ENCODE measurements at regions not wholly inside any gene's neighbourhood (a gene's known extent, or its start where the extent isn't known, plus 50 kb on each side); places are given as distances from the start of the nearest gene placed in this dataset.

DNA sequence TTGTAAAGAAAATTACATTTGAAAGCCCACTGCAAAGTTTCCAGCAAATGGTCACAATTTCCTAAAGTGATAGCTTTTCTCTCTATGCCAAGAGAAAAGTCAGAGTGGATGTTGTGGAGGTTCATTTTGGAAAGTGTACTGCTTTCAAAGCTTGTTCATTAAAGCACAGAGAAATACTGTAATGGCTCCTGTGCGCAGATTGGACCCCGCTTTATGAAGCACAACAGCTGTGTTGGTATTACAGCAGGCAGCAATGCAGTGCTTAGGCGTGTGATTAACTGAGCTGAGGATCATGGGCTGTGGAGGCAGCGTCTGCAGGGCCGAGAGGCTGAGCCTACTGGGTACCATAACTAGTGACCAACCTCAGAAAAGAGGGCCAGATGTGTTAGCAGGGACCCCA, 478.4 kb upstream of the CFAP20DC start:
- Mint-ChIP-seq H3K27me3 (no peaks in the 10 kb centered on the region), H3K9me3 (no peaks in the 10 kb centered on the region), H3K4me1 (no peaks in the 10 kb centered on the region), H3K4me3 (no peak overlapping the region), H3K36me3 (no peaks in the 10 kb centered on the region), H3K27ac (no peak overlapping the region)
- no peak overlapping the region for H3K27ac ChIP-seq (ENCODE audit: low read length)
- no peak overlapping the region for H3K4me3 ChIP-seq (ENCODE audit: control insufficient read depth in 1 of 2, extremely low read depth in 1 of 2, low read length in 1 of 2)
- no peaks in the 10 kb centered on the region for H3K4me1 ChIP-seq (ENCODE audit: control insufficient read depth in 1 of 2, extremely low read depth in 1 of 2, insufficient read depth in 2 of 2, low read length in 2 of 2)
- no peaks in the 10 kb centered on the region for H3K9me3 ChIP-seq
- POLR2A ChIA-PET, result no interaction called here
- H3K27me3 ChIP-seq (replicated peaks in 1 of 2; ENCODE audit: control insufficient read depth in 2 of 2, extremely low read depth in 1 of 2, insufficient read depth in 2 of 2, low read length in 1 of 2), result no peaks in the 10 kb centered on the region
- H3K36me3 ChIP-seq (ENCODE audit: control insufficient read depth in 2 of 2, extremely low read depth in 1 of 2, insufficient read depth in 1 of 2, low read length in 1 of 2), result no peaks in the 10 kb centered on the region
- ATAC-seq (replicated peaks in 1 of 4) (no peak), DNase-seq (no peak)
- WGBS (ENCODE audit: insufficient coverage), result 100% methylated on average over 3 of the region's 5 CpGs
- CTCF ChIA-PET, result no interaction called here

DNA sequence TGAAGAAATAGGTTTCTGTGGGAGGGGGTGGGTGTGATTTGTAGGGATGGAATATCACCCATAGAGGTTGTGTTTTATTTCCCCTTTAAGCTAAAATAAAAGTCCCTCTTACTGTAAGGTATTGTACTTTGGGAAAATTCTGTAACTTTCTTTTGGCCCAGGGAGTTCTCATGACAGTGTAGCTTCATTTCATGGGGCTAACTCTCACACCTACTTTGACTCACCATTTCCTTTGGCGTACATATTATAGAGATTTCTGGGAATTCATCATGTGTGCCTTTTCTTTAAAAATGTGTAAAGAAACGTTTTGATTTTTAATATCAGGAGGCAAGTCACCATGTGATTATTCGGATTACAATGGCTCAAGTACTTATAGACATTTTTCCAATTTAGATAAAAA, 477.7 kb upstream of the CFAP20DC start:
- Histone ChIP-seq H3K4me1 (ENCODE audit: control insufficient read depth in 1 of 2, extremely low read depth in 1 of 2, insufficient read depth in 2 of 2, low read length in 2 of 2) (no peaks in the 10 kb centered on the region), H3K27me3 (replicated peaks in 1 of 2; ENCODE audit: control insufficient read depth in 2 of 2, extremely low read depth in 1 of 2, insufficient read depth in 2 of 2, low read length in 1 of 2) (no peaks in the 10 kb centered on the region), H3K36me3 (ENCODE audit: control insufficient read depth in 2 of 2, extremely low read depth in 1 of 2, insufficient read depth in 1 of 2, low read length in 1 of 2) (no peaks in the 10 kb centered on the region), H3K27ac (ENCODE audit: low read length) (no peak overlapping the region), H3K9me3 (no peaks in the 10 kb centered on the region), H3K4me3 (ENCODE audit: control insufficient read depth in 1 of 2, extremely low read depth in 1 of 2, low read length in 1 of 2) (no peak overlapping the region)
- no peak for ATAC-seq (replicated peaks in 1 of 4)
- H3K4me1 Mint-ChIP-seq, result no peaks in the 10 kb centered on the region
- WGBS (ENCODE audit: insufficient coverage), result no CpG with 5 or more reads among the region's 3 CpGs
- H3K36me3 Mint-ChIP-seq, result no peaks in the 10 kb centered on the region
- no peak overlapping the region for H3K4me3 Mint-ChIP-seq
- ChIA-PET POLR2A (interaction anchor here in 1 of 2 donors (0.5 kb wide), 1 partner anchor 228 kb away, joined by 6 read pairs; no protein-coding TSS in a partner anchor), CTCF (interaction anchor here in 1 of 2 donors (0.7 kb wide), 1 partner anchor 1473 kb away, joined by 6 read pairs; no protein-coding TSS in a partner anchor)
- H3K27ac Mint-ChIP-seq, result no peak overlapping the region
- DNase-seq, result no peak
- H3K9me3 Mint-ChIP-seq, result no peaks in the 10 kb centered on the region
- H3K27me3 Mint-ChIP-seq, result no peaks in the 10 kb centered on the region

DNA sequence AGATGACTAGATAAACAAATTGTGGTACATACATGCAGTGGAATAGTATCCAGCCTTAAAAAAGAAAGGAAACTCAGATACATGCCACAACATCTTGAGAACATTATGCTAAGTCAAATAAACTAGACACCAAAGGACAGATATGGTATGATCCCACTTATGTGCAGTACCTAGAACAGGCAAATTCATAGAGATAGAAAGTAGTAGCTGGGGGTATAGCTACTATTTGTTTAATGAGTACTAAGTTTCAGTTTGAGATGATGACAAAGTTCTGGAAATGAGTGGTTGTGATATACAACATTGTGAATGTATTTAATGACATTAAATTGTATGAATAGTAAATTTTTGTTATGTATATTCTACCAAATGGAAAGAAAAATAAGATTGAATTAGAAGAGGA, 477.2 kb upstream of the CFAP20DC start:
- no peaks in the 10 kb centered on the region for H3K27me3 ChIP-seq (replicated peaks in 1 of 2; ENCODE audit: control insufficient read depth in 2 of 2, extremely low read depth in 1 of 2, insufficient read depth in 2 of 2, low read length in 1 of 2)
- H3K36me3 ChIP-seq (ENCODE audit: control insufficient read depth in 2 of 2, extremely low read depth in 1 of 2, insufficient read depth in 1 of 2, low read length in 1 of 2), result no peaks in the 10 kb centered on the region
- no peaks in the 10 kb centered on the region for H3K4me1 ChIP-seq (ENCODE audit: control insufficient read depth in 1 of 2, extremely low read depth in 1 of 2, insufficient read depth in 2 of 2, low read length in 2 of 2)
- ATAC-seq (replicated peaks in 1 of 4), result no peak
- no peaks in the 10 kb centered on the region for H3K4me1 Mint-ChIP-seq
- no peak overlapping the region for H3K4me3 ChIP-seq (ENCODE audit: control insufficient read depth in 1 of 2, extremely low read depth in 1 of 2, low read length in 1 of 2)
- no peak overlapping the region for H3K27ac Mint-ChIP-seq
- POLR2A ChIA-PET, result interaction anchor here in 1 of 2 donors (0.5 kb wide), 1 partner anchor 228 kb away, joined by 6 read pairs; no protein-coding TSS in a partner anchor
- H3K27me3 Mint-ChIP-seq, result no peaks in the 10 kb centered on the region
- no peaks in the 10 kb centered on the region for H3K9me3 ChIP-seq
- no peaks in the 10 kb centered on the region for H3K36me3 Mint-ChIP-seq
- H3K9me3 Mint-ChIP-seq, result no peaks in the 10 kb centered on the region
- H3K4me3 Mint-ChIP-seq, result no peak overlapping the region
- DNase-seq, result no peak
- CTCF ChIA-PET, result interaction anchor here in 1 of 2 donors (0.5 to 0.7 kb wide), 2 partner anchors 995 to 1473 kb away, joined by 4 to 6 read pairs; no protein-coding TSS in a partner anchor
- no peak overlapping the region for H3K27ac ChIP-seq (ENCODE audit: low read length)

DNA sequence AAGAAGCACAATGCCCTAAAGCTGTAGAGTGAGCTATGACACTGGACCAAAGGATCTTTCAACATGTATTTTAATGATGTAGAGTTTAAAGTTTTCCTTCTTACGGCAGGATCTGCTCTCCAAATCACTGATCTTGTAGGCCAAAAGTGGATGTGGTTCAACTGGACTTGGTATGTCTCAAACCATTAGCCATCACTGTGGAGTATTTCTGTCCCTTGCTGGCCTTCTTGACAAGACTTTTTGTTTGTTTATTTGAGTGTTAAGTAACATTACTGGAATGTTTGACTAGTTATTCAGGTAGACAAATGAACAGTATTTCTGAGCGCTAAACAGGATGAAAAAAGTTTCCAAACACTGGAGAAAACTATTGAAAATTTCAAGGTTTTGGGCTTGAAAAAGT, 472.7 kb upstream of the CFAP20DC start:
- Mint-ChIP-seq H3K36me3 (no peaks in the 10 kb centered on the region), H3K4me3 (no peak overlapping the region), H3K27me3 (no peaks in the 10 kb centered on the region), H3K27ac (no peak overlapping the region), H3K4me1 (peaks cover 0 to 3% (median 0%) of the 10 kb centered on the region in 3 donors), H3K9me3 (no peaks in the 10 kb centered on the region)
- no peaks in the 10 kb centered on the region for H3K36me3 ChIP-seq (ENCODE audit: control insufficient read depth in 2 of 2, extremely low read depth in 1 of 2, insufficient read depth in 1 of 2, low read length in 1 of 2)
- POLR2A ChIA-PET, result interaction anchor here in 1 of 2 donors (0.6 kb wide), 1 partner anchor 503 kb away, joined by 4 read pairs; no protein-coding TSS in a partner anchor
- CTCF ChIA-PET, result interaction anchor here in 1 of 2 donors (0.5 kb wide), 1 partner anchor 19 kb away, joined by 3 read pairs; no protein-coding TSS in a partner anchor
- H3K27me3 ChIP-seq (replicated peaks in 1 of 2; ENCODE audit: control insufficient read depth in 2 of 2, extremely low read depth in 1 of 2, insufficient read depth in 2 of 2, low read length in 1 of 2), result no peaks in the 10 kb centered on the region
- no peaks in the 10 kb centered on the region for H3K9me3 ChIP-seq
- peaks cover 0 to under 1% of the 10 kb centered on the region in 2 experiments for H3K4me1 ChIP-seq (ENCODE audit: control insufficient read depth in 1 of 2, extremely low read depth in 1 of 2, insufficient read depth in 2 of 2, low read length in 2 of 2)
- DNase-seq (no peak), ATAC-seq (replicated peaks in 1 of 4) (no peak)
- 100% methylated on average over 1 of the region's 2 CpGs for WGBS (ENCODE audit: insufficient coverage)
- H3K27ac ChIP-seq (ENCODE audit: low read length), result no peak overlapping the region
- no peak overlapping the region for H3K4me3 ChIP-seq (ENCODE audit: control insufficient read depth in 1 of 2, extremely low read depth in 1 of 2, low read length in 1 of 2)

DNA sequence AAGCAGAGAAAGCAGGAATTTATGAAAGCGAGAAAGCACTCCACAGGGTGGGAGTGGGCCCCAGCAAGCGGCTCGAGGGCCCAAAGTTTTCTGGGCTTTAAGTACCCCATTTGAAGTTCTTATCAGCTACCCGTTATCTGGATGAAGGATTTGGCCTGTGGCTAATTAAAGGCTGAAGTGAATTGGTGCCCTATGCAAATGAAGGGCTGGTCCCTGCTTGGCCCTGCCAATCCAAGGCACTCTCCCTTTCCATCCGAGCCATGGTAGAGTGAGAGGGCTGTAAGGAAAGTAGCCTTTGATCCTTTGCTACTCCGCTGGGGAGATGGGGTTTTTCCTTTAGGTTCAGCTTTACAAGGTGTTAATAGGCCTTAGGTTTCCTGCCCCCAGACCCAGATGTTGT, 469.3 kb upstream of the CFAP20DC start:
- ChIA-PET CTCF (no interaction called here), POLR2A (no interaction called here)
- no peak overlapping the region for H3K27ac Mint-ChIP-seq
- Histone ChIP-seq H3K27ac (ENCODE audit: low read length) (no peak overlapping the region), H3K9me3 (no peaks in the 10 kb centered on the region), H3K4me1 (ENCODE audit: control insufficient read depth in 1 of 2, extremely low read depth in 1 of 2, insufficient read depth in 2 of 2, low read length in 2 of 2) (peaks cover 0 to 5% of the 10 kb centered on the region in 2 experiments), H3K36me3 (ENCODE audit: control insufficient read depth in 2 of 2, extremely low read depth in 1 of 2, insufficient read depth in 1 of 2, low read length in 1 of 2) (no peaks in the 10 kb centered on the region), H3K27me3 (replicated peaks in 1 of 2; ENCODE audit: control insufficient read depth in 2 of 2, extremely low read depth in 1 of 2, insufficient read depth in 2 of 2, low read length in 1 of 2) (no peaks in the 10 kb centered on the region), H3K4me3 (ENCODE audit: control insufficient read depth in 1 of 2, extremely low read depth in 1 of 2, low read length in 1 of 2) (no peak overlapping the region)
- H3K27me3 Mint-ChIP-seq, result no peaks in the 10 kb centered on the region
- H3K9me3 Mint-ChIP-seq, result no peaks in the 10 kb centered on the region
- WGBS (ENCODE audit: insufficient coverage), result 95% methylated on average over 6 of the region's 6 CpGs
- H3K4me3 Mint-ChIP-seq, result no peak overlapping the region
- DNase-seq (no peak), ATAC-seq (replicated peaks in 1 of 4) (no peak)
- peaks cover 0 to 22% (median 16%) of the 10 kb centered on the region in 3 donors for H3K4me1 Mint-ChIP-seq
- no peaks in the 10 kb centered on the region for H3K36me3 Mint-ChIP-seq

DNA sequence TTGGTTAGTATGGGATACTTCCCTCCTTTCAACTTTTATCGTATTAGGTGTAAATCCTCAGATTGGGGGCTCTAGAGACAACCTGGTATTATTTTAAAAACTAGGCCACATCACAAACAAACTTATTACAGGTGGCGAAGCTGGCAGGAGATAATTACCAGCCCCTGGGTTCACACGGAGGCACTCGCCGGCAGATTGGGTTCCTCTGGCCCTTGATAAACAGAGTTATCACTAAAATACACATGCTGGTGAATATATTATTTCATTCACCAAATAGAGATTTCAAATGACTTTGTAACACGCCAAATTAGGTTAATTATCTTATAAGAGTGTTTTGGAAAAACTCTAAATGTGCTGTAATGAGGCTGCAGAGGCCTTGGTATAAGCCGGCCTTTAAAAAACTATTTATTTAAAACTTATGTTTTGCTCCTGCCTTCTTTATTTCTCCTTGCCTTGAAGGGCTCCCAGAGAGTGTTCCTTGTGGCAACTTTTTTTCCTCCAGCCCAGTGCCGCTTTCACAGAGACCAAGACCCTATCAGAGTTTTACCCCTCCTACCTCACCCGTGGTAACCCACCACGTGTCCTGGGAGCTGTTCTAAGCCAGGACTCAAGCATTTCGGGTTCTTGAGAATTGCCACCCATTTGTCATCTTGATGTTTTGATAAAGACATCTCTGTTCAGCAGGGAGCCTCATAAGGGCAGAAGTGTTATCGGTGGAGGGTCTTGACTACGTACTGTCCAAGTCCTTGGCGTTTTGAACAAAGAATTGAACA, 468.6 kb upstream of the CFAP20DC start:
- no peak for ATAC-seq (replicated peaks in 1 of 4)
- Mint-ChIP-seq H3K27ac (no peak overlapping the region), H3K27me3 (no peaks in the 10 kb centered on the region), H3K4me1 (peaks cover 0 to 22% (median 16%) of the 10 kb centered on the region in 3 donors), H3K9me3 (no peaks in the 10 kb centered on the region), H3K4me3 (no peak overlapping the region), H3K36me3 (no peaks in the 10 kb centered on the region)
- CTCF ChIA-PET, result no interaction called here
- Histone ChIP-seq H3K36me3 (ENCODE audit: control insufficient read depth in 2 of 2, extremely low read depth in 1 of 2, insufficient read depth in 1 of 2, low read length in 1 of 2) (no peaks in the 10 kb centered on the region), H3K27ac (ENCODE audit: low read length) (no peak overlapping the region), H3K9me3 (no peaks in the 10 kb centered on the region), H3K27me3 (replicated peaks in 1 of 2; ENCODE audit: control insufficient read depth in 2 of 2, extremely low read depth in 1 of 2, insufficient read depth in 2 of 2, low read length in 1 of 2) (no peaks in the 10 kb centered on the region), H3K4me1 (ENCODE audit: control insufficient read depth in 1 of 2, extremely low read depth in 1 of 2, insufficient read depth in 2 of 2, low read length in 2 of 2) (peaks cover 0 to 5% of the 10 kb centered on the region in 2 experiments), H3K4me3 (ENCODE audit: control insufficient read depth in 1 of 2, extremely low read depth in 1 of 2, low read length in 1 of 2) (no peak overlapping the region)
- WGBS (ENCODE audit: insufficient coverage), result 96% methylated on average over 6 of the region's 14 CpGs
- no peak for DNase-seq
- POLR2A ChIA-PET, result no interaction called here
